GM18517 (cell line): ENCODE measurements at regions not wholly inside any gene's neighbourhood (a gene's known extent, or its start where the extent isn't known, plus 50 kb on each side); places are given as distances from the start of the nearest gene placed in this dataset.
"Not testable (repeated sequence)": the region's sequence is repeated elsewhere in the genome, so short reads cannot be mapped to it uniquely, and the experiment has no call there.

Experiments
- ATAC-seq: cut with Tn5 transposase; IDR thresholded peaks from one replicate; pipeline ENCODE4 v1.9.1; 2021; ENCODE audit warnings: mild to moderate bottlenecking, moderate library complexity; ENCODE audit not compliant: unreplicated experiment

GRCh38 chr14:83129496-83129895 lies 1595.8 kb upstream of the SEL1L start:
- ATAC-seq: no peak

GRCh38 chr14:83133981-83134645 lies 1600.5 kb upstream of the SEL1L start:
- no peak for ATAC-seq

- ATAC-seq: no peak
These were observed 1607.1 kb upstream of the SEL1L start for GRCh38 chr14:83140756-83141155.

- ATAC-seq: no peak
These were observed 1613.4 kb upstream of the SEL1L start for GRCh38 chr14:83147006-83147405.

GRCh38 chr14:83151571-83151970 lies 1617.9 kb upstream of the SEL1L start:
- ATAC-seq: no peak

GRCh38 chr14:83153081-83153480 lies 1619.4 kb upstream of the SEL1L start:
- ATAC-seq: no peak

- no peak for ATAC-seq
These were observed 1628.8 kb upstream of the SEL1L start for GRCh38 chr14:83162361-83162929.

GRCh38 chr14:83163016-83163415 lies 1629.4 kb upstream of the SEL1L start:
- no peak for ATAC-seq

- no peak for ATAC-seq
These were observed 1630.4 kb upstream of the SEL1L start for GRCh38 chr14:83164016-83164415.

GRCh38 chr14:83164591-83164990 lies 1630.9 kb upstream of the SEL1L start:
- no peak for ATAC-seq

- no peak for ATAC-seq
These were observed 1636.5 kb upstream of the SEL1L start for GRCh38 chr14:83170165-83170564.

GRCh38 chr14:83171761-83172160 lies 1638.1 kb upstream of the SEL1L start:
- ATAC-seq: no peak

- no peak for ATAC-seq
These were observed 1638.7 kb upstream of the SEL1L start for GRCh38 chr14:83172363-83172762.

GRCh38 chr14:83173687-83174086 lies 1640.0 kb upstream of the SEL1L start:
- no peak for ATAC-seq

- ATAC-seq: no peak
These were observed 1650.9 kb upstream of the SEL1L start for GRCh38 chr14:83184531-83184930.

- ATAC-seq: not testable (repeated sequence)
These were observed 1654.7 kb upstream of the SEL1L start for GRCh38 chr14:83188311-83188710.

- no peak for ATAC-seq
These were observed 1662.6 kb upstream of the SEL1L start for GRCh38 chr14:83196236-83196635.

GRCh38 chr14:83197271-83197670 lies 1663.6 kb upstream of the SEL1L start:
- no peak for ATAC-seq

- ATAC-seq: no peak
These were observed 1673.9 kb upstream of the SEL1L start for GRCh38 chr14:83207550-83207949.

- ATAC-seq: no peak
These were observed 1674.7 kb upstream of the SEL1L start for GRCh38 chr14:83208341-83208740.

- ATAC-seq: no peak
These were observed 1683.8 kb upstream of the SEL1L start for GRCh38 chr14:83217492-83217891.

GRCh38 chr14:83247924-83248639 lies 1714.4 kb upstream of the SEL1L start:
- ATAC-seq: no peak
